ENCODE measurements at regions not wholly inside any gene's neighbourhood (a gene's known extent, or its start where the extent isn't known, plus 50 kb on each side); places are given as distances from the start of the nearest gene placed in this dataset.
A peak's percentile ranks its signal among the peaks of the same experiment; 100 is the strongest.
"Not testable (repeated sequence)": the region's sequence is repeated elsewhere in the genome, so short reads cannot be mapped to it uniquely, and the experiment has no call there.

- peaks cover 0 to 5% of the 10 kb centered on the region in 2 donors for H3K4me1 ChIP-seq (ENCODE audit: control insufficient read depth in 1 of 2, insufficient read depth in 2 of 2, low read length in 2 of 2)
- no peaks in the 10 kb centered on the region for H3K27me3 ChIP-seq (ENCODE audit: low read depth, low read length)
- H3K27ac ChIP-seq (ENCODE audit: low read length) = no peak overlapping the region
- H3K4me3 ChIP-seq (ENCODE audit: low read depth in 1 of 2, low read length in 2 of 2) = no peak overlapping the region
- H3K9me3 ChIP-seq (ENCODE audit: control insufficient read depth in 1 of 2, low read length in 2 of 2) = no peaks in the 10 kb centered on the region
- H3K36me3 ChIP-seq (ENCODE audit: control insufficient read depth in 1 of 2, insufficient read depth in 2 of 2, low read length in 2 of 2) = no peaks in the 10 kb centered on the region
Measured at GRCh38 chr10:32140403-32140802, 84.2 kb upstream of the KIF5B start.

- H3K4me1 ChIP-seq (ENCODE audit: control insufficient read depth in 1 of 2, insufficient read depth in 2 of 2, low read length in 2 of 2) = peaks cover 0 to 5% of the 10 kb centered on the region in 2 donors
- no peaks in the 10 kb centered on the region for H3K36me3 ChIP-seq (ENCODE audit: control insufficient read depth in 1 of 2, insufficient read depth in 2 of 2, low read length in 2 of 2)
- no peaks in the 10 kb centered on the region for H3K27me3 ChIP-seq (ENCODE audit: low read depth, low read length)
- no peak overlapping the region for H3K4me3 ChIP-seq (ENCODE audit: low read depth in 1 of 2, low read length in 2 of 2)
- H3K27ac ChIP-seq (ENCODE audit: low read length) = peak overlapping the region; percentile 41
- no peaks in the 10 kb centered on the region for H3K9me3 ChIP-seq (ENCODE audit: control insufficient read depth in 1 of 2, low read length in 2 of 2)
Measured at GRCh38 chr10:32139223-32140073, 83.2 kb upstream of the KIF5B start.

- H3K9me3 ChIP-seq (ENCODE audit: control insufficient read depth in 1 of 2, low read length in 2 of 2); H3K4me3 ChIP-seq (ENCODE audit: low read depth in 1 of 2, low read length in 2 of 2); H3K4me1 ChIP-seq (ENCODE audit: control insufficient read depth in 1 of 2, insufficient read depth in 2 of 2, low read length in 2 of 2); H3K27me3 ChIP-seq (ENCODE audit: low read depth, low read length); H3K27ac ChIP-seq (ENCODE audit: low read length); H3K36me3 ChIP-seq (ENCODE audit: control insufficient read depth in 1 of 2, insufficient read depth in 2 of 2, low read length in 2 of 2): not testable (repeated sequence)
Measured at GRCh38 chr10:32136927-32137326, 80.7 kb upstream of the KIF5B start.

- H3K27ac ChIP-seq (ENCODE audit: low read length); H3K27me3 ChIP-seq (ENCODE audit: low read depth, low read length); H3K9me3 ChIP-seq (ENCODE audit: control insufficient read depth in 1 of 2, low read length in 2 of 2); H3K36me3 ChIP-seq (ENCODE audit: control insufficient read depth in 1 of 2, insufficient read depth in 2 of 2, low read length in 2 of 2); H3K4me1 ChIP-seq (ENCODE audit: control insufficient read depth in 1 of 2, insufficient read depth in 2 of 2, low read length in 2 of 2); H3K4me3 ChIP-seq (ENCODE audit: low read depth in 1 of 2, low read length in 2 of 2): not testable (repeated sequence)
Measured at GRCh38 chr10:32135796-32136195, 79.6 kb upstream of the KIF5B start.

- Histone ChIP-seq H3K27me3 (ENCODE audit: low read depth, low read length) (no peaks in the 10 kb centered on the region), H3K9me3 (ENCODE audit: control insufficient read depth in 1 of 2, low read length in 2 of 2) (no peaks in the 10 kb centered on the region), H3K36me3 (ENCODE audit: control insufficient read depth in 1 of 2, insufficient read depth in 2 of 2, low read length in 2 of 2) (no peaks in the 10 kb centered on the region), H3K4me1 (ENCODE audit: control insufficient read depth in 1 of 2, insufficient read depth in 2 of 2, low read length in 2 of 2) (no peaks in the 10 kb centered on the region), H3K4me3 (ENCODE audit: low read depth in 1 of 2, low read length in 2 of 2) (no peak overlapping the region), H3K27ac (ENCODE audit: low read length) (no peak overlapping the region)
Measured at GRCh38 chr10:32132357-32132946, 76.2 kb upstream of the KIF5B start.

GRCh38 chr10:32131388-32131787 lies 75.2 kb upstream of the KIF5B start:
- Histone ChIP-seq H3K4me3 (ENCODE audit: low read depth in 1 of 2, low read length in 2 of 2) (no peak overlapping the region), H3K36me3 (ENCODE audit: control insufficient read depth in 1 of 2, insufficient read depth in 2 of 2, low read length in 2 of 2) (no peaks in the 10 kb centered on the region), H3K4me1 (ENCODE audit: control insufficient read depth in 1 of 2, insufficient read depth in 2 of 2, low read length in 2 of 2) (no peaks in the 10 kb centered on the region), H3K27me3 (ENCODE audit: low read depth, low read length) (no peaks in the 10 kb centered on the region), H3K27ac (ENCODE audit: low read length) (peak overlapping the region; percentile 49), H3K9me3 (ENCODE audit: control insufficient read depth in 1 of 2, low read length in 2 of 2) (no peaks in the 10 kb centered on the region)

- Histone ChIP-seq H3K27ac (ENCODE audit: low read length) (peak overlapping the region; percentile 49), H3K9me3 (ENCODE audit: control insufficient read depth in 1 of 2, low read length in 2 of 2) (no peaks in the 10 kb centered on the region), H3K36me3 (ENCODE audit: control insufficient read depth in 1 of 2, insufficient read depth in 2 of 2, low read length in 2 of 2) (no peaks in the 10 kb centered on the region), H3K4me1 (ENCODE audit: control insufficient read depth in 1 of 2, insufficient read depth in 2 of 2, low read length in 2 of 2) (no peaks in the 10 kb centered on the region), H3K27me3 (ENCODE audit: low read depth, low read length) (no peaks in the 10 kb centered on the region), H3K4me3 (ENCODE audit: low read depth in 1 of 2, low read length in 2 of 2) (no peak overlapping the region)
Measured at GRCh38 chr10:32130788-32131187, 74.6 kb upstream of the KIF5B start.

- Histone ChIP-seq H3K27ac (ENCODE audit: low read length) (no peak overlapping the region), H3K4me3 (ENCODE audit: low read depth in 1 of 2, low read length in 2 of 2) (no peak overlapping the region), H3K27me3 (ENCODE audit: low read depth, low read length) (no peaks in the 10 kb centered on the region), H3K4me1 (ENCODE audit: control insufficient read depth in 1 of 2, insufficient read depth in 2 of 2, low read length in 2 of 2) (no peaks in the 10 kb centered on the region), H3K36me3 (ENCODE audit: control insufficient read depth in 1 of 2, insufficient read depth in 2 of 2, low read length in 2 of 2) (no peaks in the 10 kb centered on the region), H3K9me3 (ENCODE audit: control insufficient read depth in 1 of 2, low read length in 2 of 2) (no peaks in the 10 kb centered on the region)
Measured at GRCh38 chr10:32125023-32125422, 68.8 kb upstream of the KIF5B start.

GRCh38 chr10:32123021-32123420 lies 66.8 kb upstream of the KIF5B start:
- no peaks in the 10 kb centered on the region for H3K36me3 ChIP-seq (ENCODE audit: control insufficient read depth in 1 of 2, insufficient read depth in 2 of 2, low read length in 2 of 2)
- H3K4me1 ChIP-seq (ENCODE audit: control insufficient read depth in 1 of 2, insufficient read depth in 2 of 2, low read length in 2 of 2) = no peaks in the 10 kb centered on the region
- no peak overlapping the region for H3K27ac ChIP-seq (ENCODE audit: low read length)
- H3K27me3 ChIP-seq (ENCODE audit: low read depth, low read length) = no peaks in the 10 kb centered on the region
- H3K9me3 ChIP-seq (ENCODE audit: control insufficient read depth in 1 of 2, low read length in 2 of 2) = no peaks in the 10 kb centered on the region
- H3K4me3 ChIP-seq (ENCODE audit: low read depth in 1 of 2, low read length in 2 of 2) = no peak overlapping the region

- no peaks in the 10 kb centered on the region for H3K9me3 ChIP-seq (ENCODE audit: control insufficient read depth in 1 of 2, low read length in 2 of 2)
Measured at GRCh38 chr10:32121648-32122047, 65.4 kb upstream of the KIF5B start.

GRCh38 chr10:32120147-32120546 lies 63.9 kb upstream of the KIF5B start:
- no peaks in the 10 kb centered on the region for H3K27me3 ChIP-seq (ENCODE audit: low read depth, low read length)
- H3K4me3 ChIP-seq (ENCODE audit: low read depth in 1 of 2, low read length in 2 of 2) = no peak overlapping the region
- no peak overlapping the region for H3K27ac ChIP-seq (ENCODE audit: low read length)
- no peaks in the 10 kb centered on the region for H3K9me3 ChIP-seq (ENCODE audit: control insufficient read depth in 1 of 2, low read length in 2 of 2)
- H3K4me1 ChIP-seq (ENCODE audit: control insufficient read depth in 1 of 2, insufficient read depth in 2 of 2, low read length in 2 of 2) = no peaks in the 10 kb centered on the region
- no peaks in the 10 kb centered on the region for H3K36me3 ChIP-seq (ENCODE audit: control insufficient read depth in 1 of 2, insufficient read depth in 2 of 2, low read length in 2 of 2)

More at GRCh38 chr10:32121648-32122047, 65.4 kb upstream of the KIF5B start:
- no peaks in the 10 kb centered on the region for H3K4me1 ChIP-seq (ENCODE audit: control insufficient read depth in 1 of 2, insufficient read depth in 2 of 2, low read length in 2 of 2)
- H3K36me3 ChIP-seq (ENCODE audit: control insufficient read depth in 1 of 2, insufficient read depth in 2 of 2, low read length in 2 of 2) = no peaks in the 10 kb centered on the region
- no peak overlapping the region for H3K27ac ChIP-seq (ENCODE audit: low read length)
- H3K27me3 ChIP-seq (ENCODE audit: low read depth, low read length) = no peaks in the 10 kb centered on the region
- no peak overlapping the region for H3K4me3 ChIP-seq (ENCODE audit: low read depth in 1 of 2, low read length in 2 of 2)

GRCh38 chr10:32114508-32114907 lies 58.3 kb upstream of the KIF5B start:
- no peak overlapping the region for H3K4me3 ChIP-seq (ENCODE audit: low read depth in 1 of 2, low read length in 2 of 2)
- H3K27ac ChIP-seq (ENCODE audit: low read length) = no peak overlapping the region
- H3K4me1 ChIP-seq (ENCODE audit: control insufficient read depth in 1 of 2, insufficient read depth in 2 of 2, low read length in 2 of 2) = no peaks in the 10 kb centered on the region
- H3K9me3 ChIP-seq (ENCODE audit: control insufficient read depth in 1 of 2, low read length in 2 of 2) = no peaks in the 10 kb centered on the region
- H3K36me3 ChIP-seq (ENCODE audit: control insufficient read depth in 1 of 2, insufficient read depth in 2 of 2, low read length in 2 of 2) = no peaks in the 10 kb centered on the region
- H3K27me3 ChIP-seq (ENCODE audit: low read depth, low read length) = no peaks in the 10 kb centered on the region

Measured in muscle layer of duodenum (tissue), 2 donors.